ENCODE measurements at regions not wholly inside any gene's neighbourhood (a gene's known extent, or its start where the extent isn't known, plus 50 kb on each side); places are given as distances from the start of the nearest gene placed in this dataset.

DNA sequence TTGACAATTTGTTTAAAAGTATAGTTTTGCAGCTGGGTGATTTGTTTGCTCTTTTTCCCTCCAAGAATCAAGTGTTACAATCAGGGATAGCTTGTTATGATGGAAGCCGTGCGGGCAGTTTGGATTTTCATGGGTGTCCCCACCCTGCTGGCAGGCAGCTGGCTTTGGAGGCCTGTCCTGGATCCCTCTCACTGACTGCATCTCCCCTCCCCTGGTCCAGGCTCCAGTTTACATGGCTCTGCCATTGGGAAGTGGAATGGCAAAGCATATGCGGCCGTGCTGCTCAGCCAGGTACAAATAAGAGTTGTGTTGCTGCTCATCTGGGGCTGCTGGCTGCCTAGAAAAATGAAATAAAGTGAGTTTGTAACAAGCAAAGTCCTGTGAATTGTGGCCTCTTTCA lies 76.0 kb downstream of the CXCL12 start:
- TF ChIP-seq, protein P1, sequence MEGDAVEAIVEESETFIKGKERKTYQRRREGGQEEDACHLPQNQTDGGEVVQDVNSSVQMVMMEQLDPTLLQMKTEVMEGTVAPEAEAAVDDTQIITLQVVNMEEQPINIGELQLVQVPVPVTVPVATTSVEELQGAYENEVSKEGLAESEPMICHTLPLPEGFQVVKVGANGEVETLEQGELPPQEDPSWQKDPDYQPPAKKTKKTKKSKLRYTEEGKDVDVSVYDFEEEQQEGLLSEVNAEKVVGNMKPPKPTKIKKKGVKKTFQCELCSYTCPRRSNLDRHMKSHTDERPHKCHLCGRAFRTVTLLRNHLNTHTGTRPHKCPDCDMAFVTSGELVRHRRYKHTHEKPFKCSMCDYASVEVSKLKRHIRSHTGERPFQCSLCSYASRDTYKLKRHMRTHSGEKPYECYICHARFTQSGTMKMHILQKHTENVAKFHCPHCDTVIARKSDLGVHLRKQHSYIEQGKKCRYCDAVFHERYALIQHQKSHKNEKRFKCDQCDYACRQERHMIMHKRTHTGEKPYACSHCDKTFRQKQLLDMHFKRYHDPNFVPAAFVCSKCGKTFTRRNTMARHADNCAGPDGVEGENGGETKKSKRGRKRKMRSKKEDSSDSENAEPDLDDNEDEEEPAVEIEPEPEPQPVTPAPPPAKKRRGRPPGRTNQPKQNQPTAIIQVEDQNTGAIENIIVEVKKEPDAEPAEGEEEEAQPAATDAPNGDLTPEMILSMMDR (IDR thresholded peaks at IDR 0.05 in 2 of 3, conservative IDR thresholded peaks at IDR 0.05 in 1 of 3; ENCODE audit: borderline replicate concordance in 1 of 3, insufficient read depth in 1 of 3, low read depth in 2 of 3, low read length in 2 of 3), result no peak
- TF ChIP-seq SRF (IDR thresholded peaks at IDR 0.05; ENCODE audit: low read depth), result no peak
- no peak for TF ChIP-seq EZH2 (IDR thresholded peaks at IDR 0.05)
- no peak for TF ChIP-seq POLR2AphosphoS5 (IDR thresholded peaks at IDR 0.05; ENCODE audit: low read depth, low read length)
- TF ChIP-seq, protein P2, sequence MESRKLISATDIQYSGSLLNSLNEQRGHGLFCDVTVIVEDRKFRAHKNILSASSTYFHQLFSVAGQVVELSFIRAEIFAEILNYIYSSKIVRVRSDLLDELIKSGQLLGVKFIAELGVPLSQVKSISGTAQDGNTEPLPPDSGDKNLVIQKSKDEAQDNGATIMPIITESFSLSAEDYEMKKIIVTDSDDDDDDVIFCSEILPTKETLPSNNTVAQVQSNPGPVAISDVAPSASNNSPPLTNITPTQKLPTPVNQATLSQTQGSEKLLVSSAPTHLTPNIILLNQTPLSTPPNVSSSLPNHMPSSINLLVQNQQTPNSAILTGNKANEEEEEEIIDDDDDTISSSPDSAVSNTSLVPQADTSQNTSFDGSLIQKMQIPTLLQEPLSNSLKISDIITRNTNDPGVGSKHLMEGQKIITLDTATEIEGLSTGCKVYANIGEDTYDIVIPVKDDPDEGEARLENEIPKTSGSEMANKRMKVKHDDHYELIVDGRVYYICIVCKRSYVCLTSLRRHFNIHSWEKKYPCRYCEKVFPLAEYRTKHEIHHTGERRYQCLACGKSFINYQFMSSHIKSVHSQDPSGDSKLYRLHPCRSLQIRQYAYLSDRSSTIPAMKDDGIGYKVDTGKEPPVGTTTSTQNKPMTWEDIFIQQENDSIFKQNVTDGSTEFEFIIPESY (IDR thresholded peaks at IDR 0.05; ENCODE audit: extremely low read depth, insufficient replicate concordance, low read length), result no peak
- TF ChIP-seq ZFX (IDR thresholded peaks at IDR 0.05), result no peak
- no peak for TF ChIP-seq POLR2A (IDR thresholded peaks at IDR 0.05; ENCODE audit: borderline replicate concordance, extremely low read depth, insufficient read depth, insufficient read length)
- TF ChIP-seq, protein P3, sequence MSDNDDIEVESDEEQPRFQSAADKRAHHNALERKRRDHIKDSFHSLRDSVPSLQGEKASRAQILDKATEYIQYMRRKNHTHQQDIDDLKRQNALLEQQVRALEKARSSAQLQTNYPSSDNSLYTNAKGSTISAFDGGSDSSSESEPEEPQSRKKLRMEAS (IDR thresholded peaks at IDR 0.05), result no peak
- TF ChIP-seq ZNF274 (IDR thresholded peaks at IDR 0.05; ENCODE audit: low read depth, low read length), result no peak
- no peak for TF ChIP-seq RAD21 (IDR thresholded peaks at IDR 0.05; ENCODE audit: low read depth)
- TF ChIP-seq EZH2phosphoT487 (IDR thresholded peaks at IDR 0.05; ENCODE audit: borderline replicate concordance), result no peak
- TF ChIP-seq SP1 (IDR thresholded peaks at IDR 0.05; ENCODE audit: low read depth), result no peak
- no peak for TF ChIP-seq SIN3A (IDR thresholded peaks at IDR 0.05; ENCODE audit: low read depth)
- TF ChIP-seq JUND (IDR thresholded peaks at IDR 0.05), result no peak

All from HCT116 (cell line).